ENCODE measurements at regions not wholly inside any gene's neighbourhood (a gene's known extent, or its start where the extent isn't known, plus 50 kb on each side); places are given as distances from the start of the nearest gene placed in this dataset.

DNA sequence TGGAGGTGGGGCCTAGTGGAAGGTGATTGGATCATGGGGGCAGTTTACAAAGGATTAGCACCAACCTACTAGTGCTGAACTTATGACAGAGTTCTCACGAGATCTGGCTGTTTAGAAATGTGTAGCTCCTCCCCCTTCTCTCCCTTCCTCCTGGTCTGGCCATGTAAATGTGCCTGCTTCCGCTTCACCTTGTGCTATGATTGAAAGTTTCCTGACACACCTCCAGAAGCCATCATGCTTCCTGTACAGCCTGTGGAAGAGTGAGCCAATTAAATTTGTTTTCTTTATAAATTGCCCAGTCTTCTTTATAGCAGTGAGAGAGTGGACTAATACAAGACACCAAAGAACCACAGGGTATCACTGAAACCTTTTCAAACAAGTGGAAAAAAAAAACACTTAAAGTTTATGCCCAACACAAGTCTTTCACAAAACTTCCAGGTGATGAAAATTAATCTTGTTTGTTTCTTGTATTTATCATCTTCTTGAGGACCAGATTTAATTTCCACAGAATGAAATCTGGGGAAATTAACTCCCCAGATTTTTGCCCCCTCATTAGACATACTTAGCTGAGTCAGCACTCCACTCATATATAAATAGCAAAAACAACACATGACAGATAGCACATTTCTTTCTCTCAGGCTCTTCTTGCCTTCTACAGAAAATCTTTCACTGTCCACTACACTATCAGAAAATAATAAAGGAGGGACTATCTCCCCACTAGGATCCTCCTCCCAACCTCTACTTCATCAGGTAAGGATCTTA is 847.2 kb downstream of the TUSC7 start:
- DNase-seq (ENCODE audit: low read depth in 2 of 2), result no peak

DNA sequence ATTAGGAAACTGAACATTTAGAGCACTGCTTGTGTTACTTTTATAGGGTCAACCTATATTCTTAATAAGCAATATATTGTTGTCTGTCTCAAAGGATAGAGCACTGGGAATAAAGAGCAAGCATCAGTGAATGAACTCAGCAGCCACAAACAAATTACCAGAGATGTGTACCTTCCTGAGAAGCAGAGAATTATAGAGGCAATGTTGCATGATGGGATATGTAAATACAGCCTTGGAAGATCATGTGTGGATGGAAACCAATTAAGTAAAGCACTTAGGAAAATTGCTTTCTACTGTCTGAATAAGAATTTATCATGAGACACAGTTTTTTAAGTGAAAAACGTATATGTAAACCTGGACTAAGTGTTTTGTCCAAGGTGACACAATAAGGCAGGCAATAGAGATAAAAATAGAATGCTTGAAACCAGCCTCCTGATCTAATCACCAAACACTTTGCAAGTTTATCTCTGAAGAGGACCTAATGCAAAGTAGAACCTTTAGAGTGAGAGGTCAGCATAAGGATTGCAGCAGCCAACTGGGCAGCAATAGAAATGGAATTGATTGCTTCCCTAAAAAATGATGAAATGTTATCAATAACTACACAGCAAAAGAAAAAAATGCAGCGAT is 848.0 kb downstream of the TUSC7 start:
- no peak for DNase-seq (ENCODE audit: low read depth in 2 of 2)

DNA sequence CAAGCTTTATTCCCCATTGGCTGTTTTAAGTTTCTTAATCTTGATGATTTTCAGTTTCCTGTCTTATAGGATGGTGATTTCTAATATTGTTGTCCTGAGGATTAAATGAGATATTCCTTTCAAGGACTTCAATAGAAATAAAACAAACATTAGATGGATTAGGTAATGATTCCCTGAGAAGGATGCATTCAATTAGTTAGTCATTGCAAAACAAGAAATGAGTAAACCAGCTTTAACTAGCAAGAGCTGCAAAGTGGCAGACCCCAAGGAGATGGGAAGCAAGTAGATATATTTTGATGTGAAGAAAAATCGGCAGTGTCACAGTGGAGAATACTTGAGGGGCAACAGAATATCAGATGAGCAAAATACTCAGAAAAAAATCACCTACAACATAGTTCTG is 849.1 kb downstream of the TUSC7 start:
- DNase-seq (ENCODE audit: low read depth in 2 of 2), result no peak

DNA sequence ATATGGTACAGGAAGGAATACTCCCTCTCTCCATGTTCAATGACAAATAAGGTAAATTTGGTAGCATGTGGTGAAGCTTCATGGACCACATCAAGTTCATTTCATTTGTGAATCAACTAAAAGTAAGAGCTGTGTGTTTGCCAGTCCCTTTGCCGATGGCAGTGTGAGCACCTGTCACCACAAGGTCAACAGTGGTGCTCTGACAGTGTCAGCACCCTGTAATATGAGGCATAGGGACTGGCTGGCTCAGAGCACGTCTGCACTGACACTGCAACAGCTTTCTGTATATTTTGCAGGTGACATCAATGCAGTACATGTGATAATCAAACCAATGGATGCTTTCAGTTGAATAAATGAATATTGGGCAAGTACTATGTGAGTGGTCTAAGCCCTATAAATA is 852.4 kb downstream of the TUSC7 start:
- DNase-seq (ENCODE audit: low read depth in 2 of 2), result no peak

DNA sequence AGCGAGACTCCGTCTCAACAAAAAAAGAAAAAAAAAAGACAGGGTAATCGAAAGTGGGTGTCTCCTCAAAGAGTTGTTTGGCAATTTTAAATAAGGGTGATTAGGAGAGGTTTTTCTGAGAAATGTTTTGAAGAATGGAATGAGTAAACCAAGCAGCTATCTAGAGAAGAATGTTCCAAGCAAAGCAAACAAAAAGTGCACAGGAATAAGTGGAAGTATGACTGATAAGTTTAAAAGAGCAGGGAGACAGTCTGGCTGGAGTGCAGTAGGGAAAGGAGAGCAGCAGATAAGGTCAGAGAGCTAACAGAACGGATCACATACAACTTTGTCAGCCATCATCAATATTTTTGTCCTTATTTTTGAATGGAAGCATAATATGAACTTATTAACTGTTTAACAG is 853.5 kb downstream of the TUSC7 start:
- no peak for DNase-seq (ENCODE audit: low read depth in 2 of 2)

DNA sequence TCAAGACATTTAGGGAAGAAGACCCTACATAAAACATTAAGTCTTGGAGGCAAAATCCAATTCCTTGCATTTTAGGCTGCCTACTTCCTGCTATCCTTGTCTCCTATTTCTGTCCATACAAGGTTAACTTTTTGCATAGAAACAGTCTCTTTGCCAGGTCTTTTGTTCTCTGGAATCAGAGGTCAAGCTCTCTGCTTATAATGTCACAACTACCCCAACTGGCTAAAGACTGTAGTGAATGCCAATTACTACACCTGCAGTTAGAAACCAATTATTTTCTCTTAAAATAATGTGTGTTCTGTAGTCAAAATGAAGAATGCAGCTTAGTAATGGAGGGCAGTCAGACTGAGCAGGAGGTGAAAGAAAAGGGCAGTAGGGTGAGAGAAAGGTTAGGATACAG is 856.2 kb downstream of the TUSC7 start:
- DNase-seq (ENCODE audit: low read depth in 2 of 2), result no peak

DNA sequence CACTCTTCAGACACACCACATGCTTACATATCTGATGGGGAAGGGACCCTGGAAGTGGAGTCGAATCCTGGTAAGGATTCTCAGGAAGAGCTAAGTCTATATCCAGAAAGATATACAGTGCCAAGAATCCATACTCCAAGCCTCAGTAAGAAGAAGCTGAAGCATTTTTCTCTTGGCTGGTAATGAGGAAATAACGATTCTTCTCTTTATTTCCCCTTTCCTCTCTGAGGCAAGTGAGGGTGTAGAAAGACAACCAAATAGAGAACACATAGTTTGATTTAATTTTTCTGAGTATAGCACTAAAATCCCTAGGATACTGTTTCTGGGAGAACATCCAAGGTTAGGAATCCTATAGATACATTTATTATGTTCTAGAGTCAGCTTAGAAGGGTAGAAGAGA is 857.3 kb downstream of the TUSC7 start:
- no peak for DNase-seq (ENCODE audit: low read depth in 2 of 2)

DNA sequence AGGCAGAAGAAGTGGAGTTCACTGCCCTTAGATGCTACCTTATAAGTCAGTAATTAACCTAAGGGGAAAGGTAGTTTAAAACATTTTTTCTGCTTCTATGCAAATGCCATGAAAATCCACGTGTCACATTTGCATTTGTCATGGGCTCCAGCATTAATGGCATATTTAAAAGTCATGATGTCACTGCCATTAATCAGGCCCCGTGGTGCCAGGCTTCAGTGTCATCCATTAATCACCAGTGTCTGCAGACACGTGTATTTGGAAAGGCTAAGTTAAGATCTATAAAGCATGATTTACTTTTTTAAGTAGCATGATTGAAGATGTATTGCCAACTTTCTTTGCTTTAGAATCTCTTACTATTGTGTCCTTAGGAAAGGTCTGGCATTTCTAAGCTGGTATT is 857.8 kb downstream of the TUSC7 start:
- DNase-seq (ENCODE audit: low read depth in 2 of 2), result no peak

DNA sequence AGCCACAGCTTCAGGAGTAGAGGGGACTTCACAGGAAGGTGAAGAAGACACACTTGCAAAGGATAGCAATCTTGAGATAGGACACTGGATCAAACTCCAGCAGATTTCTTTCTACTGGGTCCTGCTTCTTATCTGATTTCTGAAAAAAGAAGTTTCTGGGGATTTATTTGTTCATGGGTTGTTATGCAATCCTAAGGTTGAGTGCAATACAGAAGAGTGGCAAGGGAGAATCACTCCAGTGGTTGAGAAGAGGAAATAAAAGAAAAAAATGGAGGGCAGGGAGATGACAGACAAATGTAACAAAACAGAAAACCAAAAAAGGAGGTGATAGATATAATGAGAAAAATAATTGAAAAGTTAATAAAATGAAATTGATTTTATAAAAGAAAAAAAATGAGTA is 858.3 kb downstream of the TUSC7 start:
- DNase-seq (ENCODE audit: low read depth in 2 of 2), result no peak

DNA sequence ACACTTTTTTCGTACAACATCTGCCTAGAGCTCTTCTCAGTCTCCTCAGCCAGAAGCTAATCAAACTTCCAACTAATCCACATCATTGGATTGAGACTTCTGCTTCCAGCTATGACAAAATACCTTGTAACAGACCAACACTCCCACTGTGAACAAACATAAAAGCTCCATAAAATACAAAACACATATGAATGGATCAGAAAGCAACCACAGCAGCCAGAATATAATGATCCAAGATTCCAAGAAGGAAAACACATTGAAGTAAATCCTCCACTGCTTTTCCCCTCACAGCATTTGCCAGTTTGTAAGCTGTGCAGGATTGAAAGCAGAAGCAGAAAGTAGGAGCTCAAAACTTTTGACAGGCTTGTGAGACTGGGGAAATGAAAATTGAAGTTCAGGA is 863.2 kb downstream of the TUSC7 start:
- no peak for DNase-seq (ENCODE audit: low read depth in 2 of 2)

DNA sequence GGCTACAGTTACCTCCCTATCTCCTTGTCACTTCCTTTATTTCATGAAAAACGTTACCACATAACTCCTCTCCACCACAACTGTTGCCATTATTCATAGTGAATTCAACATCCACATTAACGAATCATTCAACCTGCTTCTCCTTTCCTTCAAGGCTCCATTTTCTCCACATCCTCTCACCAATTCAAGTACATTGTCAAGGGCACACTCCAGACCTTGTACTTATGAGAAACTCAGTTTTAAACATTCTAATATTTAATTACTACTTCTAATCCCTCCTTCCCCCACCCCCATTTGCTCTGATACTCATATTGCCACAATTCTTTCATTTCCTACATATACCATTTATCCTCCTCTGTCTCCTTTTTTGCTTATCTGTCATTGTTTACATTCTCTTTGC is 871.2 kb downstream of the TUSC7 start:
- no peak for DNase-seq (ENCODE audit: low read depth in 2 of 2)

DNA sequence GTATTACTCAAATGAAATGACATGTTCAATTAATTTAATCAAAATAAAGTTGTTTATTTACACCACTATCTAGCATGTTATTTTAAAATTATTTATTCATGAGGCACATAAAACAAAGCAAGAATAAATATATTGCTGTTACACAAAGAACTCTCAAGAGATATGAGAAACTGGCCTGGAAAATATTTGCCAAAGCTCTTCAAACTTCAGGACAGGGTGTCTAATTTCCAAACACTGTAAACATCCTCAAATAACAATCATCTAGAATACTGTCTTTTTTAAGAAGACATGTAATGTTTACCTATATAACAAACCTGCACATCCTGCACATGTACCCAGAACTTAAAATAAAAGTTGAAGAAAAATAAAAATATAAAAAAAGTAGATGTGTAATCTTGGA is 876.6 kb downstream of the TUSC7 start:
- no peak for DNase-seq (ENCODE audit: low read depth in 2 of 2)

DNA sequence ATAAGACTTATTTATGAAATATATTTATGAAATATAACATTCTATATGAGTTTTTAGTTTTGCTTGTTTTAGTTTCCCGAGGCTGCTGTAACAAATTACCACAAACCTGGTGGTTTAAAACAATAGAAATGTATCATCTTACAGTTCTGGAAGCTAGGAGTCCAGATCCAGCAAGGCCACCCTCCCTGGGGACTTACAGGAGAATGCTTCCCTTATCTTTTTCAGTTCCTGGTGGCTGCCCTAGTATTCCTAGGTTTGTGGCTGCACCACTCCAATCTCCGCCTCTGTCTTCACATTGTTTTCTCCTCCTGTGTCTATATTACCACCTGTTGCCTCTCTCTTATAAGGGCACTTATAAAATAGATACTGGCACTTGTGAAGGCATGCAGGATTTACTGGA is 877.8 kb downstream of the TUSC7 start:
- no peak for DNase-seq (ENCODE audit: low read depth in 2 of 2)

DNA sequence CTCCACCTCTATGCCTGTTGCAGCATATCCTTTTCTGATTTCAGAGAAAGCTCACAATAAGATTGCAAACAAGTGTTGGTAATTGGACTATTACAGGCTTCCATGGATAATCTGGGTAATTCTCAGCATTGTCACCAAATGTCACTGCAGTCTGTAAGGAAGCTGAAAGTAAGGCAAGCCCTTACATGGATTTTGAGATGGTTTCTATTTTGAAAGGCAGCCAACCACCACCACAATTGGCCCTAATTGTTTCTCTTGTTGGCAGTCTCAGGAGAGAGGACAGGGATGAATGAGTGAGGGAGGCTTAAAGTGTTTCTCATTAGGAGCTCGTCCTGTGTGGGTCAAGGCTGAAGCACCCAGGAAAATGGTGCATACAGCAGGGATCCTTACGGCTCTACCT is 879.9 kb downstream of the TUSC7 start:
- no peak for DNase-seq (ENCODE audit: low read depth in 2 of 2)

DNA sequence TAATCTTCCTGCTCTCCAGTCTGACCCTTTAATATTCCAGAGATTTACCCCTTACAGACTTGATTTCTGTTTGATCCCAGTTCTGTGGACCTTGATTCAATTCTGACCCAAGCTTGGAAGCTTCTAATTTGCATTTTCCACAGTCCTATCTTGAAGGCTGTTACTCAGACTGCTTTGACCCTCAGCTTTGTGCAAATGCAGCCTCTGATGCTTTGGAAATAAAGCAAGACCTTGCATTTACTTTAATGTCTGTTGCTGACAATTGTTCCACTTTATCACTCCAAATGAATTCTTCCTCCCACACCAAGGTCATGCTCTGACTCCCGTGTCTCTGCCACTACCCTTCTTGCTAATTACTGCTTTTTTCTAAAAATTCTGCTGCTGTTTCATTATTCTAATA is 886.0 kb downstream of the TUSC7 start:
- DNase-seq (ENCODE audit: low read depth in 2 of 2), result no peak

DNA sequence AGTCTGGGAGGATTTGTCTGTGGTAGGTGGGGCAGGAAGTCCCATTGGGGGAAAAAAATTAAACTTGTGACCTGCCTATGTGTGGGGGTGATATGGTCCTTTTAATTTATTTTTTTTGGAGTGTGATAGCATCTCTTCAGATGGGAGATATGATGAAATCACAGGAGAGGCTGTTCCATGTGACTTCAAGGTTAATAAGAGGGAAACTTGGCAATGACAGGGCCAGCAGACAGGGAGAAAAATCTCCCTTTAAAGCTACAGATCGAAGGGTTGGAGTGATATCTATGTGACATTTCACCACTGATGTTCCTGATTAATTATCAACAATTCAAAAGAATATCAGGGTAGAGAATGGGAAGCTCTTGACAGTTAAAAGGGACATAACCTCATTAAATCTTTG is 886.9 kb downstream of the TUSC7 start:
- DNase-seq (ENCODE audit: low read depth in 2 of 2), result no peak

DNA sequence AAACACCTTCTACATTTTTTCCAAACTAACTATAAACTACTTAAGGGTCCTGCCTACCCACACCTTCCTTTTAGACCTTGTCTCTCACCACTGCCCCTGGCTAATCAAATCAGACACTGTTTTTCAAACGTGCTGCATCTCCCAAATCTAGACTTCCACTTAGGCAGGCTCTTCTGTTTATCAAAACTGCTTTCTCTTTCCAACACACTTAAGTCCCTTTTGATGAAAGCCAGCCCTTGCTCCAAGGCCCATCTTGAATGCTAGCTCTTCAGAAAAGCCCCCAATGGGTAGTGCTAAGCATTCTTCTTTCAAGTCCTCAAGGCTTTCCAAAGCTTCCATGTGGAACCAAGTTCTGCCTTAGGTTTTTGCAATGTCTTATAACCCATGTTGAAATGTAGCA is 888.3 kb downstream of the TUSC7 start:
- no peak for DNase-seq (ENCODE audit: low read depth in 2 of 2)

DNA sequence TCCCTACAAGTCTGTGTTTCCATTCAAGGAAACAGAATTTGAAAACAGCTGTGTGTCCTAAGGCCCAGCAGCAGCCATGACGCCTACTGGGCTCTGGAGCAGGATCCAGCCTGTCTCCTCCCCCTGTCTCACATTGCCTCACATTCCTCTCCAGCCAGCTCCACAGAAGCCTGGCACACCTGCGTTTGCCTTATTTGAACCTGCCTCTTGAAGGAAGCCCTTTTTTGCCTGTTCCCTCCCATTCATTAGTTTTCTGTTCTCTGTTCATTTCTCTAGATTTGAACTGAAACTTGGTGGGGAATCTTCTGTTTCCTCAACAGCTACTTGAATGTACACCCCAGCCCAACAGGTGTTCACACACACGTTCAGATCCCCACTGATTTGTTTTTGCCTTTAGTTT is 890.5 kb downstream of the TUSC7 start:
- no peak for DNase-seq (ENCODE audit: low read depth in 2 of 2)

DNA sequence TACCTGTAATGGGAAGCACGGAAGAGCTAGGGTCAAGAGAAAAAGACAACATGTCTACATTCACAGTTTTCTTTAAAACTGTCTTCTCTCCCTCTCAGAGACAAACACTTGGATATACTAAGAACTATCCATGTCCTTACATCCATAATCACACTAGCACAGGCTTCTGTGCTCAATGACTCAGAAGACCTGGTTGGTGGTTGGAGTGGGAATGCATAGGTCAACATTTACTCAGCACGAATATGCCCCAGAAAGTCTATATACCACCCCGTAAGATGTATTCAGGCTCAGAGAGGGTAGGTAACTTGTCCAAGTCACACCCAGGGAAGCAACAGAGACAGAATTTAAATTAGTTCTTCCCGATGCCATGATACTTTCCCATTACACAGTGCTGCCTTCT is 891.1 kb downstream of the TUSC7 start:
- no peak for DNase-seq (ENCODE audit: low read depth in 2 of 2)

DNA sequence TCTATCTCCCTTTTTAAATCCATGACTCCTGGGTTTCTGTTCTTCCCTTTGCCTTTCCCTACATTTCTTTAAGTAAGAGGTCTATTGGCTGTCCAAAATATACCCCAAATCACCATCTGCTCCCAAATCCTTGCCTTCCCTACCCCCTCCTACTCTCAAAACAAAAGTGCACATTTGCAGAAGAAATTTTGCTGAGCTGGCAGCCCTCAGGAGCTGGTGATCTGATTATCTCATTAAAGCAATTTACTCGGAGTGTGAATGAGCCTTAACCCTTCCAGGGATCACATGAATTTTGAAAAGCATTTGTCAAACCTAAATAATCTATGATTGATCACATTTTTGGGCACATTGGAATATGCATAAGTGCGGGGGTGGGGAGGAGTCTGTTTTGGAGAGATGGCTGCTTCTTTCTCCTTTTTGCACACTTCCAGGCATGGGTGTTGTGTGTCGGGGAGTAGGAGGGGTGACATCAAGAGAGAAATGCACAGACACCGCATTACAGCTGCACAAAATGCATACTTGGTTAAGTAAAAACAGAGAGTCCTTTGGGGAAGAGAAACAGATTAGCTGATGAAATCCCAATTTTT is 892.6 kb downstream of the TUSC7 start:
- DNase-seq (ENCODE audit: low read depth in 2 of 2), result no peak

DNA sequence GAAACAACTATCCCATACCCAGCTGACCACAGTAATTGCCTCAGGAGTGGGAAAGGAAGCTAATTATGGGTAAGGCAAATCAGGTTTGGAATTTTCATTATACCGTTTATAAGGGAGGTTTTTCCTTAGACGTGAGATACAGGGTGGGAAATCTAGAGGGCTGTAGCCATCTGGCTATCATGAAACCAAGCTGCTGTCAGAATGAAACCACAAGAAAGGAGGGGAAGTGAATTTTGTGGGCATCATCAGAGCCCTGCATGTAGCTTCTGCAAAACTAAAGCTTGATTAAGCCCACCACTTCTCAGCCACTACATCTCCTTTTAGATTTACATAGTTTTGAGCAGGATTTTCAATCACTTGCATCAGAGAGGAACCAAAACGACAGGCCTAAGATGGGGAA is 893.5 kb downstream of the TUSC7 start:
- no peak for DNase-seq (ENCODE audit: low read depth in 2 of 2)

DNA sequence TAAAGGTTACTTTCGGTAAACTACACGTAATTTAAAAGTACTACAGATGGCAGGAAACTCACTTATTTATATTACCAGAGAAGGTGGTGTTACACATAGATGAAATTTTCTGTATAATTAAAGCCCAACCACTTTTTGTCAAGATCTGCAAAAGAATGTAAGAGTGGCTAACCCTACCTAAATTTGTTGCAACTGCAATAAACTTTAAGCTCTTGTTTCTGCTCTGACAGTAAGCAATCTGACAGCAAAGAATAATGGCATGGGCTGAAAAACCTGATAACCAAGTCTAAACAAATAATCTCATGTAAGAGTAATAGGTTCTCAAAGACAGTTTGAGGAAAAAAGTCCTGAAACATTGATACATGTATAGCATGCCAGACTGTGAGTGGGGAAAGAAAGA is 897.3 kb downstream of the TUSC7 start:
- no peak for DNase-seq (ENCODE audit: low read depth in 2 of 2)

DNA sequence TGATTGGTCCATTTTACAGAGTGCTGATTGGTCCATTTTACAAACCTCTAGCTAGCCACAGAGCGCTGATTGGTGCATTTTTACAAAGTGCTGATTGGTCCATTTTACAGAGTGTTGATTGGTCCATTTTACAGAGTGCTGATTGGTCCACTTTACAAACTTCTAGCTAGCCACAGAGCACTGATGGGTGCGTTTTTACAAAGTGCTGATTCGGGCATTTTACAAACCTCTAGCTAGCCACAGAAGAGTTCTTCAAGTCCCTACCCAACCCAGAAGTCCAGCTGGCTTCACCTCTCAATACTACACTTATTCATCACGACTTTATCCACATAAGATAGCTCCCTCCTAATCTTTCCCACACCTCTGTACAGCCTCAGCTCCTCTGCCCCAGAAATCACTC is 899.8 kb downstream of the TUSC7 start:
- no peak for DNase-seq (ENCODE audit: low read depth in 2 of 2)

DNA sequence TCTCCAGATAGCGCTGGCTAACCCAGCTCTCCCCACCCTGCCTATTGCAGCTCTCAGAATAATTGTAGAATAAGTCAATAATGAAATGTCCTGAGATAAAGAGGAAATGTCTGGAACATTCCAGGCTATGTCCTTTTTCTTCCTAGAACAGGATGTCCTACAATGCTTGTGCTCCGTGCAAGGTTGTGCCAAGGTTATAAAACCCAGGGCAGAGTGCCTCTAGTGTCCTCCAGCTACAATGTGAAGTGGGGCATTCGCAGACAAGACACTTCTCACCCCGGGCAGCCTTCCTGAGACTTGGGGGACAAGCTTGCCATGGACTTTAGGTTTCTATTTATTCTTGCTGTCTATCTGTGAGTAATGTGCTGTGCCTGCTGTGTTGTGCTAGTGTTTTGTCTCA is 900.6 kb downstream of the TUSC7 start:
- no peak for DNase-seq (ENCODE audit: low read depth in 2 of 2)
